Keratinocyte (primary cell): ENCODE measurements at regions not wholly inside any gene's neighbourhood (a gene's known extent, or its start where the extent isn't known, plus 50 kb on each side); places are given as distances from the start of the nearest gene placed in this dataset.

Experiments used
- CTCF ChIP-seq, 3 experiments: IDR thresholded peaks in 1 of 3; conservative IDR thresholded peaks in 1 of 3; optimal IDR thresholded peaks in 1 of 3; 2 replicates in 2 of 3; 3 replicates in 1 of 3; pipeline versions ENCODE3 to v1.5.1; 2011; ENCODE audit warnings: low read length in 3 of 3, mild to moderate bottlenecking in 3 of 3, moderate library complexity in 2 of 3, control low read depth in 1 of 3, inconsistent platforms in 1 of 3; ENCODE audit not compliant: insufficient read depth in 2 of 3; ENCODE audit errors: extremely low read depth in 1 of 3
- EZH2 ChIP-seq: IDR thresholded peaks from one replicate; pipeline ENCODE4 v1.6.1; 2012; ENCODE audit warnings: inconsistent platforms, mild to moderate bottlenecking, low read length, moderate library complexity

GRCh38 chr14:83021323-83021722, 1487.7 kb upstream of the SEL1L start:
- no peak for TF ChIP-seq EZH2
- no peak for TF ChIP-seq CTCF (optimal IDR thresholded peaks at IDR 0.05 in 1 of 3, IDR thresholded peaks at IDR 0.05 in 1 of 3, conservative IDR thresholded peaks at IDR 0.05 in 1 of 3; ENCODE audit: extremely low read depth in 1 of 3, insufficient read depth in 2 of 3, low read length in 3 of 3)
